ENCODE measurements at regions not wholly inside any gene's neighbourhood (a gene's known extent, or its start where the extent isn't known, plus 50 kb on each side); places are given as distances from the start of the nearest gene placed in this dataset.
A peak's percentile ranks its signal among the peaks of the same experiment; 100 is the strongest.
"Not testable (repeated sequence)": the region's sequence is repeated elsewhere in the genome, so short reads cannot be mapped to it uniquely, and the experiment has no call there.

DNA sequence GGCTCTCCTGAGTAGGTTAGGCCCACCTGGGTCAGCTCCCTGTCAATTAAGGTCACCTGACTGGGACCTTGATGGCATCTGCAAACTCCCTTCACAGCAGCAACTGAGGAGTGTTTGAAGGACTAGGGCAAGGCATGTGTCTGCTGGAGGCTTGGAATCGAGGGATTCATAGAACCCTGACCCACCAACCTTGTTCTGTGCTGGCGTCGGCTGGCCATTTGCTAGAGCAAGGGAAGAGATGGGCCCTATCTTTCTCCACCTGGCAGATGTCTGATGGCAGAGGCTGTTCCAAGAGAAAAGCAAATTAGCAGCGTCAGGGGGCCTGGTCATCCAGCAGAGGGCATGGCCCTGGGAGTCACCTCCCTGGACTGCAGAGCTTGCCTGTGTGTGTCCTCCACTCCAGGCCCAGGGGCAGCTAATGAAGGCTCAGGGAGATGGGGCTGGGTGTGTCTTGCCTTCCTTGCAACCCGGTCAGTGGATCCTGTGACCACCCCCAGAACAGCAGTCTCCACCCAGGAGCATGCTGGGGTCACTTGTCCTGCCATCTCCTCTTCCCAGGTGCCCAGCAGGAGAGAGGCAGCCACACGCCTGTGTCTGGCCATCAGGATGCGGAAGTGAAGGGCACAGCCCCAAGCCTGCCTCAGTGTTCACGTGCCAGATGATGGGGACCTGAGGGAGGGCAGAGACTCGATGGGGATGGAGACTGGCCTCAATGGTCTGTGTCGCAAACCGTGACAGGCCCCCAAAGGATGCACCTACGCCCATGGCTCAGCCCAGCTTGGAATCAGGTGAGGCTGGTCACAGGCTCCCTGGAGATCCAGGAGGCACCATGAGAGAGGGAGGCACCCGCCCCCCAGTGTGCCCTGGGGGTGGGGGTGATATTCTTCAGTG is 53.9 kb downstream of the BARX1 start:
- DNase-seq = peak; percentile 13

DNA sequence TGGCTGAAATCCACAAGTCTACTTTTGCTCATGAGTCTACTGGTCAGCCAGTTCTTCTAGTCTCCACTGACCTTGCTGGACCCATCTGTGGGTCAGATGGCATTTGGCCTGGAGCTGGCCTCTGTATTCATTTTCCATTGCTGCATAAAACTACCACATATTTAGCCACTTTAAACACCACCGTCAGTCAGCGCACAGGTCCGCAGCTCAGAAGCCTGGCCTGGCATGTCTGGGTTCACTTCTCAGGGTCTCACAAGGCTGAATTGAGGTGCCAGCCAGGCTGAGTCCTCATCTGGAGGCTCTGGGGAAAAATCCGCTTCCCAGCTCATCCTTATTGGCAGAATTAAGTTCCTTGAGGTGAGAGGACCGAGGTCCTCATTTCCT is 54.7 kb downstream of the BARX1 start:
- no peak for DNase-seq

DNA sequence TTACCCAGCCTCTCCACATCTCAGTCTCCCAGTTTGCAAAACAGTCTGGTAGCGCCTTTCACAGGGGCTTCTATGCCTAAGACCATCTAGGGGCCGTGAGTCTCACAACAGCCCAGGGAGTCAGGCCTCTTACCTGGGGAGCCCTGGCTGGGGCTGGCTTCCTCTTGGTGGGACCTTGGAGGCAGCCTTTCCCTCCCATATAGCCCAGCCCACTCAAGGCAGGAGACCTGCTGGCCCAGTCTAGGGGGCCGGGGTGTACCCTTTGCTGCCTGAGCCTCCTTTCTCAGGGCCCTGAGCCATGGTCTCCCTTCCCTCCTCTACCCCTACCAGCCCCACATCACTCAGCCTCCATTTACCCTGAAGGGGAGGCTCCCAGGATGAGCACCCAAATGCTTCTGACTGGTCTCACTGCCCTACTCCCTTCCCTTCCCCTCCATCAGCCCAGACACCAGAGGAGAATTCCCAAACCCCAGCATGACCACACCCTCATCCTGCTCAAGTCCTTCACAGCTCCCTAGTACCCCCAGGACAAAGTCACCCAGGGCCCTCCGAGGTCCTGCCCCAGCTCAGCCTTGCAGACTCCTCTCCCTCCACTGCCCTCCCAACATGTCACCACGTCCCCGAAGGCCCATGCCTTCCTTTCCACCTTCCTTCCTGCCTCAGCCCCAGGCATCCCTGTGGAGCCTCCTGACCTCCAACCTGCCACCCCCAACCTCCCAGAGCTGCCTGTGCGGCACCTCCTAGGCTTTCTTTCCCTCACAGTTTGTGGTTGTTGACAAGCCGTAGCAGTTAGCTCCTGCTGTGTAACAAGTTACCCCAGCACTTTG is 55.3 kb downstream of the BARX1 start:
- peak; percentile 17 for DNase-seq

DNA sequence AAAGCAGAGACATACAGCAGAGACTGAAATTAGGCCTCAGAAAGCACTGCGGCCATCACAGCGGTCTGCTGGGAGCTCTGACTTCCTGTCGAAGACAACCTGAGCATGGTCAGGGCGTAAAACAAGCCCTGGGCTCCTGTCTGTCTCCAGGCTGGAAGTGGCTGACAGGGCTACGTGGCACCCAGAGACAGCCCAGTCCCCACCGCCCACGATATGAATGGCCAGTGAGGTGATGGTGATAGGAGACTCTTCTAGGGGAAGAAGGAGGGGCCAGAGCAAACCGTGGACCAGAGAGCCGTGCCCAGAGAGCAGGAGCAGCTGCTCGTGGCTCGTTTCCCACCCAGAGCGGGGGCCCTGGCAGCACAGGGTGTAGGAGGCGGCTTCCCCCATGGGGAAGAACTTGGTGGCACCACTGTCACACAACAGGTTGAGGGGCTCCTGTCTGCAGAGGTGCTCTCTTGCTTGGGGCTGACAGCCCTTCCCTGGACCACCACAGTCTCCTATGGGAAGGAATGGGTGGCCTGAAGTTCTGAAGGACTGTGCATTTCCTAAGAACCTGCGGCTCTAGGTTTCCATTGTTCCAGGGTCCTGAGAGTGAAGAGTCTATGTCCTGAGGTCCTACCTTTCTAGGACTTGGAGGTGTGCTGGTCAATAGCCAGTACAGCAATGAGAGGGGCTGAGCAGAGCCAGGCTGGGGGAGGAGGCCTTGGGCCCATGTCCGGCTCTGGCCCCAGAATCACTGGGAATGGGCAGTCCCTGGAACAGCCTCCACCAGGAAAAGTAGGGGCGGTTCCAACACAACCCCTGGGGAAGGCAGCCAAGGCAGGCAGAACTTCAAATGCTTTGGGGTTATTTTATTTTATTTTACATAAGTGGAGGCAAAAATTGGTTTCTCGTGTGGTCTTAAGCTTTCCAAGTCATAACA is 56.4 kb downstream of the BARX1 start:
- DNase-seq = peak; percentile 15

DNA sequence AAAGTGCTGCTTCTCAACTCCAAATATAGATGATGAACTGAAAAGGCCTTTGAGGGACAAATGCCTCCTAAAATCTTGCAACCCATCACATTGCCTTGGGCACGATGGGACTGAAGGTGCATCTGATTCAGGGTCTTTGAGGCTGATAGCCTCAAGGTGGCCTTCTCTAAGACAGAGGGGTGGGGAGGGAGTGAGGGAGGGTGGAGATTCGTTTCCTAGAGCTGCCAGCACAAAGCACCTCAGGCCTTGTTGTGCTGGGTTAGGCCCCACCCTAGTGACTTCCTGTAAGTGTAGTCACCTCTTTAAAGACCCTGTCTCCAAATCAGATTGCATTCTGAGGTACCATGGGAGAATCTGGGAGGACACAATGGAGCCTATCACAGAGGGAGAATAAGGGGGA is 57.1 kb downstream of the BARX1 start:
- no peak for DNase-seq

DNA sequence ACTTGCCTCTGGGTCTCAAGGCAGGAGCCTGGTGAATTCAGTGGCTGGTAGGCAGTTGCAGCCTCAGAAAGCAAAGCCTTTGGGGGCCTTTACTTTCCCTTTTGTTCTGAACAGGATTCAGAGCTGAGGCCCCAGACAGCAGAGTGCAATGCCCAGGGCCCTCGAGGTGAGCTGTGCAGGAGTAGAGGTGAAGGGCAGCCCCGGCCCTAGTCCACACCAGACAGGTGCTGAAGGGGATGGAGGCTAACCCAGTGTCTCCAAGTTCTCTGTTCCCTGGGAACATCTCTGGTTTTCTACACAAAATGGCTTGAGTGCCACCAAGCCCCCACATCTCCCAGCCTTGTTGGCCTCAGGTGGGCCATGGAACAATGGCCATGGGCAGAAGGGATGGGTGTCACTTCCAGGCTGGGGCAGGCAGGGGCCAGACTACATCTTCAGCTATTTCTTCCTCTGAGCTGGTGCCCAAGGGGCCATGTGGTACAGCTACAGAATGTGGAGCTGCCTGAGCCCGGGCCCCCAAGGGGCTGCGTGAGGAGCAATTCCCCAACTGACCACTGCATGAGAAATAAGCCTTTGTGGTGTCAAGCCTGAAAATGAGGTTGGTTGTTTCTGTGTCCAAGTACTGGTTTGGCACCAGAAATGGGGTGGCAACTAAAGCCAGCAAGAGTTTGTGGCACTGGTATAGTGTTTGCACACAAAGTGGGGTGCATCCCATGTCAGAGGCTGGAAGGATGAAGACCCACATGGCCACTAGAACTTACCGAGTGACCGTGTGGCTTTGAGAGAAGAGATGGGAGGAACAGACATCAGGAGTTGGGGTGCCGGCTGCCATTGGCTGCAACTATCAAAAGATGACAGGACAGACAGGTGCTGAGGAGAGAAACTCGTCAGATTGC is 57.8 kb downstream of the BARX1 start:
- DNase-seq = no peak

DNA sequence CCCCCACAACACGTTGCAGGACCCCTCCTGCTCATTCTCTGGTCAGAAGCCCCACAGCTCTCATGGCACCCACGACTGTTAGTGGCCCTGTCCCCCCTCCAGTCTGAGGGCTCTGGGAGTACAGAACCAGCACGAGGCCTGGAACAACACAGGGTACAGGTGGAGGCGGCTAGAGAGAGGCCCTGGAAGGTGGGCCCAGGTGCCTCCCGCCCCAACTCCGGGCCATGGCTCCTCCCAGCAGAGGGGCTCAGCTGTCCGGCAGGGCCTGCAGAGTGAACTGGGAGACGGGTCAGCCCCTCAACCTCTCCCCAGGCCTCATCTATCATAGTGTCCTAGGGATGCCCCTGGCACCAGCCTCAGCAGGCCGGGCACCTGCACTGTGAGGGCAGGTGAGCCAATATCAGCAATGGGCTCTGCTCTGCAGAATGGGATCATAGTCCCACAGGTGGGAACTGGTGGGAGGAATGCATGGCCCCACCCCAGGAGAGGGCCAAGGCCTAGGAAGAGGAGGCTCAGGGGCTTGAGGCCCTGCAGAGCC is 58.6 kb downstream of the BARX1 start:
- no peak for DNase-seq

DNA sequence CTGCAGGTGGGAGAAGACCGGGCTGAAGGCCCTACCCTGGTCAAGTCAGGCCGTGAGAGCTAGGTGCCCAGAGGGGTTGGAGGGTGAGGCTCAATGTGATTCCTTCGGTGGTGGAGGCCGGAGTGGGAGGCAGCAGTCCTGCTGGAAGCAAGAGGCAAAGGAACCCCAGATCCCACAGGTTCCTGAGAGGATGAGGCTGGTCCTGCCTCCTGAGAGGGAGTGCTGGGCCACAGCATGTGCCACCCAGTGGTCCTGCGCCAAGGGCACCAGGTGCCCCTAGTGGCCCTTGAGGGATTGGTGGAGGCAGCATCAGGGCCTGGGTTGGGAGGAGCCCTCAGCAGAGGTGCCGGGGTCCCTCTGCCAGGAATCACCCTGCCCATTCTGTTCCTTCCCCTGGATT is 59.1 kb downstream of the BARX1 start:
- no peak for DNase-seq

DNA sequence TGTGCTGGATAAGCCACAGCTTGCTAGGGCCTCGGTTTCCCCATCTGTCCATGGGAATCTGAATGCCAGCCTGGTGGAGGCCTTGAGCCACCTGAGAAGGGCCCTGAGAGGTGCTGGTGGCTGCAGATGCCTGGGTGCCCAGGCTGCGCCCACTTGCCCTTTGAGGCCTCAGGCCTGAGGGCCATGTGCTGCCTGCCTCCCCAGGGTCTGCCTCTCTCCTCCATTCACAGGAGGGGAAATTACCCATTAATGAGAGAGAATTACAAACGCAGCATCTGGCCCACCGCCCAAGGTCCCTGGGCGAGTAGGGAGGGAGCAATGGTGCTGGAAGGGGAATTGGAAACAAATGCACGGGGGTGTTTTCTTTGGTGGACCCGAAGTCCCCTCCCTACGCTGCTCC is 59.6 kb downstream of the BARX1 start:
- no peak for DNase-seq

DNA sequence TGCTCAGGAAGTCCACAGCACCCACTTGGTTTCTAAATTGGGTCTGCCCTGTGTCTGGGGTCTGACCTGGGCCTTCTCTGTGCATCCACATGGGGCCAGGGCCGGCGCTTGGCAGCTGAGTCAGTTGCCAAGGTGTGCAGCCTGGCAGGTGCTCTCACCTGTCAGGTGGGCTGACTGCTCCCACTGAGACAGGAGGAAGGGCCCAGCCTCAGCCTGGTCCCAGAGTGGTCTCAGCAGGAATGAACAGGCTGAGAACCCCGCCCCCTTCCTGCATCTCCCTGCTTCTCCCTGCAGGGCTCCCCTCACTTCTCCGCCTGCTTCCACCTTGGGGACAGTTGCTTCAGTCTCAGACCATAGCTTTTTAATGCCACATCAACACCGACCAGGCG is 60.5 kb downstream of the BARX1 start:
- DNase-seq = no peak

DNA sequence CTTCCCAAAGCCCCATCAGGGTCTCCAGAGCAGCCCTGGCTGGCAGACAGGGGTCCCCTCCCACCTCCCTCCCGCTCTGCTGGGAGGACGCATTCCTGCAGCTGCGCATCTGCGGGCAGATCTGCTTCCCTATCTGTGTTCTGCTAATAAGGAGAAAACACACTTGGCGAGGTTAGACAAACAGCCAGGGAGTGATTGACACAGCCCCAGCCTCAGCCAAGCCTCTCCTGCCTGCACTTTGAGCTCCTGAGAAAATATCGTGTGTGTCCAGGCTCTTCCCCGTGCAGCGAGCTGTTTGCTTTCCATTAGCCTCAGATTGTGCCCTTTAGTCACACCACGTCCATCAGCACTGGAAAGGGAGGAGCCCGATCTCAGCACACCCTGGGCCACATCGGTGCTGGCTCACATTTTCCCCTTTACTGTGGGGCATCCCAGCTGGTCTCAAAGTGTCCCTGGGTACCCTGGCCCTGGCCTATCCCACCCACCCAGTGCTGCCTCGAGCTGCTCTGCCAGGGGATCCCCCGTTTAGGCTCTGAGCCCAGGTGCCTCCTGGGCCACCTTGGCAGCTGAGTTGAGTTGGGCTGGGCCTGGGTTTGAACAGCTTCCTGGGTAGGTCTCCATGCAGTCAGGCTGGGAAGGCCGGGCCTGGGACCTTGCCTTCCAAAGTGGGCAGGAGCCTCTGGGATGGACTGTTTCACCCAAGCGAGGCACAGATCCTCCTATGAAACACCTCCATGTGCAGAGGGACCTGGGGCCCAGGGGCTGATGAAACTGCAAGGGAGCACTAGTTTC is 61.1 kb downstream of the BARX1 start:
- no peak for DNase-seq

DNA sequence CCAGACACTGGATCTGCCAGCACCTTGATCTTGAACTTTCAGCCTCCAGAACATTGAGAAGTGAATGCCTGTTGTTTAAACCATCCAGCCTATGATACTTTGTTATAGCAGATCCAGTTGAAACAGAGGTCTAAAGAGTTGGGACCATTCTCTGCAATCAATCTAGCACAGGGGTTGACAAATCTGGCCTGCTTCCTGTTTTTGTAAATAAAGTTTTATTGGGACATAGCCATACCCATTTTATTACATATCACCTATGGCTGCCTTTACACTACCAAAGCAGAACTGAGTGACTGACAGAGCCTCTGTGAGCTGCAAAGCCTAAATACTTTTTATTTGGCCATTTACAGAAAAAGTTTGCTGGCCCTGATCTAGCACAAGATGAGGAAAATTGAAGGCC is 62.0 kb downstream of the BARX1 start:
- no peak for DNase-seq

DNA sequence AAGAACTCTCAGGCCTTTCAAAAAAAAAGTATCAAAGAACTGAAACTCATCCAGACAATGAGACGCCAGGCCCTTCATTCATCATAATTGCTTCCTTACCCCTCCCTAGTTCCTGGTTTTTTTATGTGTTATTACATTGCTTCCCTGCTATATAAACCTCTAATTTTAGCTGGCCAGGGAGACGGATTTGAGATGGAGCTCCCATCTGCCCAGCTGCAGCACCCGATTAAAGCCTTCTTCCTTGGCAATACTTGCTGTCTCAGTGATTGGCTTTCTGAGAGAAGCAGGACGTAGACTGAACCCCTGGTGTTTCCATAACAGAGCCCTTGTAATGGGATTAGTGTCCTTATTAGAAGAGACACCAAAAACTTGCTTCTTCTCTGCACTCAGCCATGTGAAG is 62.4 kb downstream of the BARX1 start:
- no peak for DNase-seq

DNA sequence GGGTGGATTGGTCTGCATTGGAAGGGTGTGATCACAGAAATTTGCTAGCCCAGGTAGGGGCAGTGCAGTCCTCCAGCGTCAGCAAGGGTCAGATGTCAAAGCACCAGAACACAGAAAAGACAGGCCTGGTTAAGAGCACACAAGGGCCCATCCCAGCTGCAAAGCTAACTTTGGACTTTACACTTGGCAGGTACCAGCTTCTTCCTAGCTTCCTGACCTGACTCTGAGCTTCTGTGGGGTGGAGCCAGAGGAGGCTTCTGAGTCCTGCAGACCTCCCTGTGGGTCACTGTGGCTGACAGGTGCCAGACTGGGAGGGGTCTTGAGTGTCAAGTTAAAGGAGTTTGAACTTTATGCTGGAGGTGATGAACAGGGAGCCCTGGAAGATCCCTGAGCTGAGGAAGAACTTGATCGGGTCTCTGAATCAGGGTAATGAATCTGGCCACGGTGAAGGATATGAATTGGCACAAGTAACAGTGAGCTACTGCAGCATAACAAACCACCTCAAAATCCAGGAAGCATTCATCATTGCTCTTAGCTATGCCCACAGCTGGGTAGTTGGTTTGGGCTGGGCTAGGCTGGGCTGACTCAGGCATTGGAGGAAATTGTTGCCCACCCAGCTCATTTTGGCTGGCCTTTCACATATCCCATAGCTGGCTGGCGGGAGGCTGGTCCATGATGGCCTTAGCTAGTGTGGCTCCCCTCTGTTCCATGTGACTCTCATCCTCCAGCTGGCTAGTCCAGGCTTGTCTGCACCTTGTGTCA is 63.4 kb downstream of the BARX1 start:
- no peak for DNase-seq

DNA sequence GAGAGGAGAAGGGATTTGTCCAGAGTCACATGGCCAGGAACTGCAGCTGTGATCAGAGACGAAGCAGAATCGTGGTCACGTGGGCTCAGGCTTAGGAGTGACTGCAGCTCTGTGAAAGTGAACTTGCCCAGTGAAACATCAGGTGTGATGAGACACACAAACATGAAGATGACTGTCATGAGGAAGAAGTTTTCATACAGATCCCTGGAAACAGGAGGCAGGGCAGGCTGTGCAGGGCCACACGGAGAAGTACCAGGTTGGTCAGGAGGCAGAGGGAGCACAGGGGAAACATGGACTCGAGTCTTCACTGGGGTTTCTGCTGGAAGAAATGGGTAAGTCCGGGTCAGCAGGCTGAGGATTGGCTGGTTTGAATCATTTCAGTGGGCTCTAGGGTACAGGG is 64.1 kb downstream of the BARX1 start:
- no peak for DNase-seq

DNA sequence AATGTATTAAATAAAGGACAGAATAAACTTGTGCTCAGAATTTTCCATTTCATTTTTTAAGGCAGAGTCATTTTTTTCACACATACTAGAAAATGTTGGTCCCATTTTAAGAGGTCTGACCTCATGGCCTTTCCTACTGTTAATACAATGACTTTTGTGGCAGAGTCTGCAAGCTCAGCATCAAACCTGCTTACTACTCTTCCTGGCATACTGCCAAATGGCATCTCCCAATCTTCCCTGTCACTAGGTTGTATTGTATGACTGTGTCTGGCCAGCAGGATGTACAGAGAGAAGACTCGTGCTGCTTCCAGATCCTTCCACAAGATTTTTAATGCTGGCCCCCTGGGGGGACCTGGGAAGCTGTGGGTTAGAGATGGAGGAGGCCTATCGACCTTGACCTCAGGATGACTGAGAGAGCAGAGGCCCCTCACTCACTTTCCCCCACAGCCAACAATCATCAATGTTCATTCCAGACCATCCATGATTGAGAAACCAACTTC is 64.7 kb downstream of the BARX1 start:
- DNase-seq = no peak

DNA sequence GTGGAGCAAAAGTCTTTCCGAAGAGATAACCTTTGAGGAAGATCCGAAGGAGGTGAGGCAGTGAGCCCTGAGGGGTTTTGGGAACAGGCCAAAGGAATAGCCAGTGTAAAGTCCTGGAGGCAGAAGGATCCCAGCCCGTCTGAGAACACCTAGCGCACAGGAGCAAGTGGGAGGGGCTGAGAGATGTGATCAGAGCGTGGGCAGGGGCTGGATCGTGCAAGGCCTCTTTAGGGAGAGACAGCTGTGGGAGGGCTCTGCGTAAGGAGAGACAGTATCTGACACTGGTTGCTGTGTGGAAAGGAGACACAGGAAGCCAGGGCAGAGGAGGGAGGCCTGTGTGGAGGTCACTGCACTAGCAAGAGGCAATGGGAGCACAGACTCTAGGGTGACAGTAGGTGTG is 68.2 kb downstream of the BARX1 start:
- no peak for DNase-seq

DNA sequence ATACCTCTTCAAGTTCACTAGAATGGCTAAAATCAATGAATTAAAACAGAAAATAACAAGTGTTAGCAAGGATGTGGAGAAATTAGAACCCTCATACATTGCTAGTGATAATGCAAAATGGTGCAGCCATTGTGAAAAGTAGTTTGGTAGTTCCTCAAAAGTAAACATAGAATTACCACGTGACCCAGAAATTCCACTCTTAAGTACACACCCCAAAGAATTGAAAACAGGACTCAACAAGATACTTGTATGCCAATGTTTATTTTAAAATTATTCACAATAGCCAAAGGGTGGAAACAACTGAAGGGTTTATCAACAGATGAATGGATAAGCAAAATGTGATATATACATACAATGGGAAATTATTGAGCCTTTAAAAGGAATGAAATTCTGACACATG is 70.3 kb downstream of the BARX1 start:
- no peak for DNase-seq

DNA sequence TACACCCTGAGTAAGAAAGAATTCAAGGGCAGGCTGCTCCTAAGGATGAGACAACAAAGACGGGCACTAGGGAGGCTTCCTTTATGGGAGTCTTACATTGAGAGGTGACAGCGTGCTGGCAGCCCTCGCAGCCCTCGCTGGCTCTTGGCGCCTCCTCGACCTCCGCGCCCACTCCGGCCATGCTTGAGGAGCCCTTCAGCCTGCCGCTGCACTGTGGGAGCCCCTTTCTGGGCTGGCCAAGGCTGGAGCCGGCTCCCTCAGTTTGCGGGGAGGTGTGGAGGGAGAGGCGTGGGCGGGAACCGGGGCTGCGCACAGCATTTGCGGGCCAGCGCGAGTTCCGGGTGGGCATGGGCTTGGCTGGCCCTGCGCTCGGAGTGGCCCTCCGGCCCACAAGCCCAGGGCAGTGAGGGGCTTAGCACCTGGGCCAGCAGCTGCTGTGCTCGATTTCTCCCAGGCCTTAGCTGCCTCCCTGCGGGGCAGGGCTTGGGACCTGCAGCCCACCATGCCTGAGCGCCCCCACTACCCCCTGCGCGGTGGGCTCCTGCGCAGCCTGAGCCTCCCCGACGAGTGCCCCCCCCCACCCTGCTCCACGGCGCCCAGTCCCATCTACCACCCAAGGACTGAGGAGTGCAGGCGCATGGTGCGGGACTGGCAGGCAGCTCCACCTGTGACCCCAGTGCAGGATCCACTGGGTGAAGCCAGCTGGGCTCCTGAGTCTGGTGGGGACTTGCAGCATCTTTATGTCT is 75.3 kb downstream of the BARX1 start:
- DNase-seq = not testable (repeated sequence)
